GM12891 (cell line): ENCODE measurements at regions not wholly inside any gene's neighbourhood (a gene's known extent, or its start where the extent isn't known, plus 50 kb on each side); places are given as distances from the start of the nearest gene placed in this dataset.
"Not testable (repeated sequence)": the region's sequence is repeated elsewhere in the genome, so short reads cannot be mapped to it uniquely, and the experiment has no call there.

Experiments
- POLR2A ChIP-seq: IDR thresholded peaks from 2 replicates; pipeline ENCODE4 v1.6.1; 2011; ENCODE audit warnings: low read depth, low read length, control low read depth
- POLR2AphosphoS5 ChIP-seq: IDR thresholded peaks from 2 replicates; pipeline ENCODE4 v1.6.1; 2011; ENCODE audit warnings: low read depth, low read length, control low read depth
- SPI1 ChIP-seq: IDR thresholded peaks from 2 replicates; pipeline ENCODE4 v1.6.1; 2011; ENCODE audit warnings: low read depth, low read length, control low read depth
- TAF1 ChIP-seq: IDR thresholded peaks from 2 replicates; pipeline ENCODE4 v1.6.1; 2011; ENCODE audit warnings: low read depth, low read length, control low read depth

GRCh38 chr17:20705186-20705585 is 125.7 kb downstream of the CDRT15L2 start:
- not testable (repeated sequence) for TF ChIP-seq POLR2A, POLR2AphosphoS5, TAF1, SPI1
